AG04450 (cell line): ENCODE measurements at regions not wholly inside any gene's neighbourhood (a gene's known extent, or its start where the extent isn't known, plus 50 kb on each side); places are given as distances from the start of the nearest gene placed in this dataset.

Experiments used
- CTCF ChIA-PET: fragments of 300-600, 350-600 bp; formaldehyde crosslinking; extraction: SDS; loops from one replicate; lab custom pipeline; 2022; ENCODE audit warnings: antibody characterized with exemption, inconsistent platforms; lab: Charles Lee
- POLR2A ChIA-PET: fragments of 350-600 bp; formaldehyde crosslinking; extraction: SDS; loops from one replicate; lab custom pipeline; 2021; ENCODE audit warnings: antibody characterized with exemption, inconsistent platforms; lab: Yijun Ruan, JAX
- DNase-seq: peaks from one replicate; pipeline ENCODE4 v3.0.0-alpha.2; 2011; ENCODE audit warnings: low read depth, low spot score
- H3K27ac ChIP-seq: one replicate; pipeline ENCODE4 v1.5.1; 2012; ENCODE audit warnings: low read depth, low read length, control low read depth
- H3K27me3 ChIP-seq: one replicate; pipeline ENCODE4 v1.6.0; 2012; ENCODE audit warnings: low read length; ENCODE audit not compliant: control insufficient read depth, insufficient read depth
- H3K4me3 ChIP-seq: 2 replicates; pipeline ENCODE4 v1.5.1; 2011; ENCODE audit warnings: mild to moderate bottlenecking, low read depth, low read length, control low read depth
- H3K9me3 ChIP-seq: 2 replicates; pipeline ENCODE4 v1.5.1; 2012; ENCODE audit warnings: low read length; ENCODE audit not compliant: control insufficient read depth, insufficient read depth
- CTCF ChIP-seq: IDR thresholded peaks from 2 replicates; pipeline ENCODE4 v1.5.1; 2011; ENCODE audit warnings: low read depth, low read length, control low read depth, inconsistent platforms

- TF ChIP-seq CTCF: no peak
- ChIA-PET CTCF (no interaction called here), POLR2A (no interaction called here)
- Histone ChIP-seq H3K27ac (no peak overlapping the region), H3K9me3 (no peaks in the 10 kb centered on the region), H3K4me3 (no peak overlapping the region), H3K27me3 (no peaks in the 10 kb centered on the region)
- DNase-seq: no peak
Measured at GRCh38 chr15:95887666-95888390, 442.7 kb upstream of the NR2F2 start.

- no peak for TF ChIP-seq CTCF
- DNase-seq: no peak
- Histone ChIP-seq H3K27me3 (no peaks in the 10 kb centered on the region), H3K4me3 (no peak overlapping the region), H3K9me3 (no peaks in the 10 kb centered on the region), H3K27ac (no peak overlapping the region)
- ChIA-PET POLR2A (no interaction called here), CTCF (no interaction called here)
Measured at GRCh38 chr15:95888762-95889161, 441.7 kb upstream of the NR2F2 start.

- DNase-seq: no peak
- TF ChIP-seq CTCF: no peak
- Histone ChIP-seq H3K9me3 (no peaks in the 10 kb centered on the region), H3K27me3 (no peaks in the 10 kb centered on the region), H3K4me3 (no peak overlapping the region), H3K27ac (no peak overlapping the region)
- ChIA-PET POLR2A (interaction anchor here (0.5 to 0.7 kb wide), 3 partner anchors 43 to 747 kb away, joined by 5 to 6 read pairs (median 5); no protein-coding TSS in a partner anchor), CTCF (interaction anchor here (0.7 to 1.6 kb wide), 3 partner anchors 433 to 870 kb away, joined by 3 to 4 read pairs (median 3); no protein-coding TSS in a partner anchor)
Measured at GRCh38 chr15:95894407-95894956, 436.0 kb upstream of the NR2F2 start.

- no peak for TF ChIP-seq CTCF
- Histone ChIP-seq H3K27me3 (no peaks in the 10 kb centered on the region), H3K4me3 (no peak overlapping the region), H3K9me3 (no peaks in the 10 kb centered on the region), H3K27ac (no peak overlapping the region)
- DNase-seq: no peak
- CTCF ChIA-PET: interaction anchor here (1.0 kb wide), 1 partner anchor 432 kb away, joined by 3 read pairs; no protein-coding TSS in a partner anchor
- POLR2A ChIA-PET: no interaction called here
Measured at GRCh38 chr15:95895508-95895907, 435.0 kb upstream of the NR2F2 start.

GRCh38 chr15:95897651-95898050 is 432.8 kb upstream of the NR2F2 start:
- Histone ChIP-seq H3K9me3 (no peaks in the 10 kb centered on the region), H3K4me3 (no peak overlapping the region), H3K27me3 (no peaks in the 10 kb centered on the region), H3K27ac (no peak overlapping the region)
- TF ChIP-seq CTCF: no peak
- no peak for DNase-seq
- POLR2A ChIA-PET: no interaction called here
- CTCF ChIA-PET: no interaction called here
